Glutamatergic neuron (in vitro differentiated cells): ENCODE measurements at regions not wholly inside any gene's neighbourhood (a gene's known extent, or its start where the extent isn't known, plus 50 kb on each side); places are given as distances from the start of the nearest gene placed in this dataset.

Experiments used
- DNase-seq: peaks from one replicate; pipeline ENCODE4 v3.0.0; 2022
- H3K27ac Mint-ChIP-seq: one replicate; pipeline ENCODE4 v1.8.0; 2020; ENCODE audit warnings: mild to moderate bottlenecking, mixed read lengths, inconsistent platforms; ENCODE audit not compliant: unreplicated experiment
- H3K27me3 Mint-ChIP-seq: one replicate; pipeline ENCODE4 v1.8.0; 2020; ENCODE audit warnings: mild to moderate bottlenecking, moderate library complexity, mixed read lengths, inconsistent platforms; ENCODE audit not compliant: unreplicated experiment
- H3K36me3 Mint-ChIP-seq: one replicate; pipeline ENCODE4 v1.8.0; 2020; ENCODE audit warnings: mild to moderate bottlenecking, mixed read lengths, inconsistent platforms; ENCODE audit not compliant: unreplicated experiment
- H3K4me1 Mint-ChIP-seq: one replicate; pipeline ENCODE4 v1.8.0; 2020; ENCODE audit warnings: mild to moderate bottlenecking, low read depth, mixed read lengths, inconsistent platforms; ENCODE audit not compliant: unreplicated experiment
- H3K4me3 Mint-ChIP-seq: one replicate; pipeline ENCODE4 v1.8.0; 2020; ENCODE audit warnings: mild to moderate bottlenecking, mixed read lengths, inconsistent platforms; ENCODE audit not compliant: unreplicated experiment
- H3K9me3 Mint-ChIP-seq: one replicate; pipeline ENCODE4 v1.8.0; 2020; ENCODE audit warnings: mild to moderate bottlenecking, moderate library complexity, mixed read lengths, inconsistent platforms; ENCODE audit not compliant: unreplicated experiment
- TF ChIP-seq, protein P1 (sequence below): fragments of 200-600 bp; sonication (generic); IDR thresholded peaks from one replicate; pipeline ENCODE4 v1.5.0; 2021; ENCODE audit not compliant: partially characterized antibody, unreplicated experiment

- Mint-ChIP-seq H3K4me1 (no peaks in the 10 kb centered on the region), H3K9me3 (peaks cover 2% of the 10 kb centered on the region), H3K4me3 (no peak overlapping the region), H3K27ac (no peak overlapping the region), H3K36me3 (no peaks in the 10 kb centered on the region), H3K27me3 (no peaks in the 10 kb centered on the region)
- DNase-seq, result no peak
- TF ChIP-seq, protein P1, sequence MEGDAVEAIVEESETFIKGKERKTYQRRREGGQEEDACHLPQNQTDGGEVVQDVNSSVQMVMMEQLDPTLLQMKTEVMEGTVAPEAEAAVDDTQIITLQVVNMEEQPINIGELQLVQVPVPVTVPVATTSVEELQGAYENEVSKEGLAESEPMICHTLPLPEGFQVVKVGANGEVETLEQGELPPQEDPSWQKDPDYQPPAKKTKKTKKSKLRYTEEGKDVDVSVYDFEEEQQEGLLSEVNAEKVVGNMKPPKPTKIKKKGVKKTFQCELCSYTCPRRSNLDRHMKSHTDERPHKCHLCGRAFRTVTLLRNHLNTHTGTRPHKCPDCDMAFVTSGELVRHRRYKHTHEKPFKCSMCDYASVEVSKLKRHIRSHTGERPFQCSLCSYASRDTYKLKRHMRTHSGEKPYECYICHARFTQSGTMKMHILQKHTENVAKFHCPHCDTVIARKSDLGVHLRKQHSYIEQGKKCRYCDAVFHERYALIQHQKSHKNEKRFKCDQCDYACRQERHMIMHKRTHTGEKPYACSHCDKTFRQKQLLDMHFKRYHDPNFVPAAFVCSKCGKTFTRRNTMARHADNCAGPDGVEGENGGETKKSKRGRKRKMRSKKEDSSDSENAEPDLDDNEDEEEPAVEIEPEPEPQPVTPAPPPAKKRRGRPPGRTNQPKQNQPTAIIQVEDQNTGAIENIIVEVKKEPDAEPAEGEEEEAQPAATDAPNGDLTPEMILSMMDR, result no peak
Measured at GRCh38 chr6:10297832-10298231, 117.0 kb downstream of the TFAP2A start.

- Mint-ChIP-seq H3K36me3 (no peaks in the 10 kb centered on the region), H3K27me3 (no peaks in the 10 kb centered on the region), H3K4me3 (no peak overlapping the region), H3K4me1 (no peaks in the 10 kb centered on the region), H3K9me3 (no peaks in the 10 kb centered on the region), H3K27ac (no peak overlapping the region)
- TF ChIP-seq, protein P1, result no peak
- no peak for DNase-seq
Measured at GRCh38 chr6:10278746-10279145, 136.1 kb downstream of the TFAP2A start.

- Mint-ChIP-seq H3K36me3 (no peaks in the 10 kb centered on the region), H3K27ac (no peak overlapping the region), H3K4me1 (no peaks in the 10 kb centered on the region), H3K27me3 (no peaks in the 10 kb centered on the region), H3K9me3 (no peaks in the 10 kb centered on the region), H3K4me3 (no peak overlapping the region)
- no peak for DNase-seq
- TF ChIP-seq, protein P1, result no peak
Measured at GRCh38 chr6:10276660-10277287, 138.1 kb downstream of the TFAP2A start.

DNA sequence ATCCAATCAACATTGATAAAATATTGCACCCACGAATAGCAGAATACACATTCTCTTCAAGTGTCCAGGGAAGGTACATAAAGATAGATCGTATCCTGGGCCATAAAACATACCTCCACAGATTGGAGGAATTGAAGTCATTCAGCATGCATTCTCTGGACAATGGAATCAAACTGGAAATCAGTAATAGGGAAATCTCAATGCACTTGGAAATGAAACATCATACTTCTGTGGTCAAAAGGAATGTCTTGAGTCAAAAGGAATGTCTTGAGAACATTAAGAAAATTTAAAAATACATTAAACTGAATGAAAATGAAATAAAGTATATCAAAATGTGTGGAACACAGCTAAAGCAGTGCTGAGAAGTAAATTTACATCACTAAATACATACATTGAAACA lies 138.8 kb downstream of the TFAP2A start:
- Mint-ChIP-seq H3K4me3 (no peak overlapping the region), H3K27me3 (no peaks in the 10 kb centered on the region), H3K36me3 (no peaks in the 10 kb centered on the region), H3K4me1 (no peaks in the 10 kb centered on the region), H3K9me3 (no peaks in the 10 kb centered on the region), H3K27ac (no peak overlapping the region)
- TF ChIP-seq, protein P1, result no peak
- DNase-seq, result no peak

DNA sequence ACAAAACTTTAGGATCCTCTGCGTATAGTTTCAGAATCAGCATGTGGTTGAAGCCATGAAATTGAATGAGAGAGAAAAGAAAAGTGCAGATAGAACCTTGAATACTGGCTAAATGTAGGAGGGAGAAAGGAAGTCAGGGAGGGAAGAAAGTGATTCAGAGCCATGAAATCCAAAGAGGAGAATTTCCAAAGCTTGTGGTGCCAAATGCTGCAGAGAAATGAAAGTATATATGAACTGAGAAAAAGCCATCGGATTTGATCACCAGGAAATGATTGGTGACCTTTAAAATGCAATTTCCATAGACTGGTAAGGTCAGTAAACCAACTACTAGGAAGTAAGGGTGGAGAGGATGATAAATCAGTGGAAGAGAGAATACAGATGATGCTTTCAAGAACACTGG lies 142.3 kb downstream of the TFAP2A start:
- no peaks in the 10 kb centered on the region for H3K27me3 Mint-ChIP-seq
- H3K27ac Mint-ChIP-seq, result no peak overlapping the region
- TF ChIP-seq, protein P1, result no peak
- no peaks in the 10 kb centered on the region for H3K36me3 Mint-ChIP-seq
- H3K9me3 Mint-ChIP-seq, result no peaks in the 10 kb centered on the region
- no peak overlapping the region for H3K4me3 Mint-ChIP-seq
- no peak for DNase-seq
- H3K4me1 Mint-ChIP-seq, result no peaks in the 10 kb centered on the region
